ENCODE measurements at regions not wholly inside any gene's neighbourhood (a gene's known extent, or its start where the extent isn't known, plus 50 kb on each side); places are given as distances from the start of the nearest gene placed in this dataset.

DNA sequence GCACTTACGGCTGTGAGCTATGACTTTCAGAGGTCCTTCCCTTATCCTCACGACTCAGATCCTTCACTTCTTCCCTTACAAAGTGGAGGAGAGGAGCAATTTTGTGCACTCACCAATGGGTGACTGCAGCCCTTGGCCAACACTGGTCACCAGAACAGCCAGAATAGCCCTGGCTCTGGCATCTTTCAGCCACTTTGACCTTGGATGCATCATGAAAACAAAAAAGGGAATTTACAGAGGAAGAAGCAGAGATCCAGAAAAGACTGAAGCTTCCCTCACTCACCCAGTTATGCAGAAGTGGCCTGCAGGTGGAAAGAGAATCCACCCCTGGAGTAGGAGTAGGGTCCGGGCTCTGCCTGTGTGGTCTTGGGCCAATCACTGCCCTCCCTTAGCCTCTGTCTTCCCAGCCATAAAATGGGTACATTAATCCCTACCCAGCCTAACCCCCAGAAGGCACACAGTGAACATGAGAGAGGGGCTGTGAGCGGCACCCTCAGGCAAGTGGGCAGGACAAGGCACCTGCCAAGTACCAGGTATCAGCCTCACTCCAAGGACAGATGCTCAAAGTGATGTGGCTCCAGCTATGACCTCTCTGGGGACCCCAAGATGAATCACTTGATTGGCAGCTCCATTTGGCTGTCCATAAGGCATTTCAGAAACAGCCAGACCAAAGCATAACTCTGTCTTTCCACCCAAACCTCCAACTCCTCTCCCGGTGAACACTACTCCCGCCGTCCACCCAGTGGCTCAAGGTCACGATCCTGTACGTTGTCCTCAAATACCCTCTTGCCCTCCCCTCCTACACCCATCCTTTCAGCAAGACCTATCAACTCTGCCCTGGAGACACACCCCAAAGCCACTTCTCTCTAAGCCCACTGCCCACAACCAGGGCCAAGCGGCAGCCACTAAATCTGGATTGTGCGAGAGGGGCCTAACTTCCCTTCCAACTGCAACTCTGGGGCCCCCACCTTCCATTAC, 129.8 kb upstream of the ZMIZ1 start:
- DNase-seq: no peak

- DNase-seq: no peak
Measured at GRCh38 chr10:78942091-78942501, 126.7 kb upstream of the ZMIZ1 start.

DNA sequence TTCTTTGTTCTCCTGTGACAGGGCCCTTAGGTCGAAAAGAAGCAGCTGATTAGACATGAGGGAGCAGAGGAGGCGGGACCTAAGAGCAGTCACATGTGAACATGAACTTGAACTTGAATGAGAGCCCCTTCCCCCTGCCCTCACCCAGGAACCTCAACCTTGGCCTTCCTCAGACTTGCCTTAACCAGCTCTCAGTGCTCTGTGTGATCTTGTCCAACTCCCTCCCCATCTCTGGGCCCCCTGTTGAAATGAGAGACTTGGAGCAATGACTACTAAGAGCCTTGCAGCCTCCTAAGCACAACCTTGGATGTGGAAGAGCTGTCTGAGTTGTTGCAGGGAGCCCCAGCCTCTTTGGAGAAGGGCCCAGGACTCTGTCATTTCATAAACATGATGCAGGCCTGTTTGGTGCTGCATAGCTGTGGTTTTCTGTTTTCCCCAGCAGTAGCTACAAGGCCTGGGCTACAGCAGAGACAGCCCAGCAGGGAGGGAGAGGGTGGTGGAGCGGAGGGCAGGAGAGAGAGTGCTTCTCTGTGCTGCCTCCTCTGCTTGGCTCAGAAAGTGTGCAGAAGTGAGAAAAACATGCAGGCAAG, 123.9 kb upstream of the ZMIZ1 start:
- no peak for DNase-seq

- no peak for DNase-seq
Measured at GRCh38 chr10:78945838-78946237, 122.9 kb upstream of the ZMIZ1 start.

DNA sequence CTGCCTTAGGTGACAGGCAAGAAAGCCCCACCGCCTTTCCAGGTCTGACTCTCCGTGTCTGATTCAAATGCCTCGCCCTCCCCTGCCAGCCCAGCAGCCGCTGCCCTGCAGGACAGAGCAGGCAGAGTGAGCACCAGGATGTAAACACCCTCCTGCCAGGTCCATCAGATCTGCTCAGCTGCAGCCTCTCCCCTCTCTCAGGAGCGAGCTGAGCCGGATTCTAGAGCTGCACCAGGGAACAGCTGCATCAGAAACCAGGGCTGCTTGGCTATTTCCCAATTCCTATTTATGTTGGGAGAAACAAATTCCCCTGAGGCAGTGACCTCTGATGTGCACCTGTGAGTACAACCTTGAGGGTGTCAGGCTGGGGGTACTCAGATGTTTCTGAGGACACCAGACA, 121.5 kb upstream of the ZMIZ1 start:
- no peak for DNase-seq

DNA sequence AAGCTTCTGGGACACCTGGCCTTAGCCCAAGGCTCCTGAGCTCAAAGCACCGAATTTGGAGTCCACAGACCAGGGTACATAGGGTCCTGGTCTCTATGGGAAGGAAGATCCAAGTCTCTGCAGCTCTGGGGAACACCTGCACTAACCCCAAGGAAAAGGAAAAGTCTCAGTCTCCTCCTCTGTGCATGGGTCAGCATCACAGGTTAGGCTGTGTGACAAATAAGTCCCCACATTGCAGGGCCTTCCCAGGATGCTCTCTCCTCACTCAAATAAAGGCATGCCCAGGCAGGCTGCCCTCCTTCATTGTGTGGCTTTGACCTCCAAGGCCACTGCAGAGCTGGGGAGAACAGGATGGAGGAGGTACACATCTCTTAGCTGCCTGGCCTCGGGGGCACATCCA, 121.0 kb upstream of the ZMIZ1 start:
- no peak for DNase-seq

DNA sequence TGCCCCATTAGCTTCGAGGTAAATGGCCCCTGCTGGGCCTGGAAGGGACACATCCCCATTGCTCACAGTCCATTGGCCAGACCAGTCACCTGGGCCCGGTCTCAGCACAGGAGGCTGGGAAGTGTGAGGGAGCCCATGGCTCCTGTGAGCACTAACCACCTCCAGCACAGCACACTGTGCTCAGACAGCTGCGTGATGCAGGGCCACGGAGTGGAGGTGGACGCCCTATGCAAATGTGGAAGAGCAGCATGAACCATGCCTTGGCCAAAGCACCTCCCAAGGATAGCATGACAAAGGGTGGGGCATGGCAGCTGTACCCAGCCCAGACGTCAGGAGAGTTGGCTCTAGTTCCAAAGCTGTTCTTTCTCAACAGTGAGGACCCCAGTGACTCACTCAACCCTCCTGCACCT, 120.1 kb upstream of the ZMIZ1 start:
- no peak for DNase-seq

- no peak for DNase-seq
Measured at GRCh38 chr10:78950656-78951587, 117.8 kb upstream of the ZMIZ1 start.

DNA sequence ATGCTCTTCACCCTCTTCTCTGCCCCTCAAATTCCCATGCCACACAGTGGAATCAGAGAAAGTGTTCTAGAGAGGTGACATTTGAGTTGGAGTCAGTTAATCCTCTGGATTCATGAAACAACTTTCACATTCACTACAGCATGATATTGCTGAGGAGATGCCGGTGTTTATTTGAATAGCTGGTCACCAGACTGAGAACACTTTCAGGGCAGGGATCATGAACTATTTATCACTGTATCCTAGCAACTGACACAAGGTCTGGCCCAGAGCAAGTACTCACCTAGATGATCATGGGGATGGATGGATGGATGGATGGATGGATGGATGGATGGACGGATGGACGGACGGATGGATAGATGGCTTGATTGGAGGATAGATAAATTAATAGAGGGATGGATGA, 116.7 kb upstream of the ZMIZ1 start:
- no peak for DNase-seq

- DNase-seq: no peak
Measured at GRCh38 chr10:78952686-78953085, 116.1 kb upstream of the ZMIZ1 start.

DNA sequence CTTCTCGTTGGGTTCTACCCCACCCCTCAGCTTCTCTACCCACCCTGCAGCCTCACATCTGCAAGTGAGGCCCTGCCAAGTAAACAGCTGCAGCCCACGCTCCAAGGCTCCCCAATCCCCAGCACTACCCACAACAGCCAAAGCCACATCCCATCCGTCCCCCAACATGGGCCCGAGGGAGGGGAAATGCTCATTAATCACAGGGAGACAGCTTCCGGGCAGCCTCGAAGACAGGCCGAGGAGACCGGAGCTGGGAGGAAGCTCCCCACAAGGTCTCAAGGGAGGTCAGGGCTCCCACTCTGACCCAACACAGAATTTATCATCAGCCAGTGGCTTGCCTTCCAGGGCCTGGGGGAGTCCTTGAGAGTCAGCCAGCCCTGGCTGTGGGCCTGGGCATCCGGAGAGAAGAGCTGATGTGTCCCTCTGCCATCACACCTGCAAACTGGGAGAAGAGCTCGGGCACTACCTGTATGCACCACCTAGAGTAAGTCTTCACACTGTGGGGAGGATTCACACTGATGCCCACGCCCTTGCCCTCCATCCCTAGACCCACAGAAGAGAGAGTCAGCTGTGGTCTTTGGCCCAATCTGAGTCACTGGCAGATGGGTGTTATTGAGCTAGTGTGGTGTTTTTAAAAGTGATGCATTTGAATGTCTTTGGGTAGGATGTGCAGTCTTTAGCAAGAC, 115.5 kb upstream of the ZMIZ1 start:
- DNase-seq: no peak

DNA sequence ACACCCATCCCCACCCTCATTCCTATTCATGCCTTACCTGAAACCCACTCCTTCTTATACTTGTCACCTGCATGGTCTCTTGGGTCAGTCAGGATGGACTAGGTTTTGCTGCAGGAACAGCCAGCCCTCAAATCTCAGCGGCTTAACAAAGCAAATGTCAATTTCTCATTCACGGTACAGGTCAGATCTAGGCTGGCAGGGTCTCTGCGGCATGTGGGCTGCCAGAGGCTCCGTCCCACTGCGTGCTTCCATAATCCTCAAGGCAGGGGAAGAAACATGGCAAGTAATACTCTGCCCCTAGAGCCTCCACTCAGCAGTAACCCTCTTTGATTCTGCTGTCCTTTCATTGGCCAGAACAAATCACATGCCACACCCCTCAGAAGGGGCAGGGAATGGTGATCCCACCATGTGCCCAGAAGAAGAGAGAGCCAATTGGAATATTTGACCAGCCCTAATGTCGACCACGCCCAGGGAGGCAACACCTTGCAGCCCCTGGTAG, 114.9 kb upstream of the ZMIZ1 start:
- DNase-seq: no peak

DNA sequence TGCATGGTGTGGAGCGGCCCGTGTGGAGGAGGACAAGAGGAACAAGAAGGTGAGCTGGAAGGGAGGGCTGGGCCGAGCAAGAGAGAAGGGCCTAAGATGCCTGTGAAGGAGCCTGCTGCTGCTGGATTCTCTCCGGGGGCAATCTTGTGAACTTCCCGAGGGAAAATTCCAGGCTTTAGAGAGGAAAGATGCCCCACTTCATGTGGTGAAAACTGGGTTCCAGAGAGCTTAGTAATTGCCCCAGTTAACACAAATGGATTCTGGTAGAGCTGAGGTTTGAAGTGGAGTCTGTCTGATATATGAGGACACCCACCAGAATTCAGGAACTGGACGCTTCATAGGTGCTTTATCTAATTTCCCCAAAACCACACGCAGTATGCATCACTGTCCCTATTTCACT, 114.1 kb upstream of the ZMIZ1 start:
- DNase-seq: no peak

DNA sequence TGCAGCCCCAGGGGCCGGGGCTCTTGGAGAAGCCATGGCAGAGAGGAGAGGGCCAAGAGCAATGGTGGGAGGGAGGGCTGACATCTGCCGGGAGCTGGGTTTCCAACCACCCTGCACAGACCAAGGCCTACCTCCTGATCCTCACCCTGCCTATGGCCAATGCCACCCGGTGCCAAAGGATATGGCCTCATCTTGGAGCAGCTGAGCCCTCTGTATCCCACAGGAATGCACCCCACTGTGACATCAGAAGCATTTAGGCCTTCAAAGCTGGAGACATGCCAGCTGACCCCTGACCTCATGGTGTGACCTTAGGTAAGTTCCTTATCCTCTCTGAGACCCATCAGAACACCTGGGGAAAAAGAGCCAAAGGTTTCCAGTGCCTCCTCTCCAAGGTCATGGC, 113.6 kb upstream of the ZMIZ1 start:
- no peak for DNase-seq

- no peak for DNase-seq
Measured at GRCh38 chr10:78956391-78956790, 112.4 kb upstream of the ZMIZ1 start.

GRCh38 chr10:78957471-78958039, 111.2 kb upstream of the ZMIZ1 start:
- DNase-seq: no peak

GRCh38 chr10:78959217-78959923, 109.4 kb upstream of the ZMIZ1 start:
- no peak for DNase-seq

- DNase-seq: no peak
Measured at GRCh38 chr10:78959924-78960285, 108.9 kb upstream of the ZMIZ1 start.

DNA sequence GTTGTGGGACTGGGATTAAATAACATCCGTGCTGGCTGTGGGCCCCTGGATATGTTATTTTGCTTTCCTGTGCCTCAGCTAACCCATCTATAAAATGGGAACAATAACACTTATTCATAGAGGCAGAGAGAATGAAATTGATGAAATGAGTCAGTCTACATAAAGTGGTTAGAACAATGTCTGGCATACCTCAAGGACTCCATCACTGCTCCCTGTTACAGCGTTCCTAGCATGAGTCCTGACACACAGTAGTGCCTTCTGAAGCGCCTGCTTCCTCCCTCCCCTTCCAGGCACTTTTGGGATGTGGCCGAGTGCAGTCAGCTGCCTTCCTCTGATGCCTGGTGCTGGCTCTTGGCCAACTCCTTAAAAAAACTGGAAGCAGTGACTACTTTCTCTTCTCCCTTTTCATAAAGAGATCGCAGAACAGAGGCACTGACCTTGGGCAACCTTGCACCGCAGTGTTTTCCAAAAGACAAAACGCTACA, 108.4 kb upstream of the ZMIZ1 start:
- no peak for DNase-seq

DNA sequence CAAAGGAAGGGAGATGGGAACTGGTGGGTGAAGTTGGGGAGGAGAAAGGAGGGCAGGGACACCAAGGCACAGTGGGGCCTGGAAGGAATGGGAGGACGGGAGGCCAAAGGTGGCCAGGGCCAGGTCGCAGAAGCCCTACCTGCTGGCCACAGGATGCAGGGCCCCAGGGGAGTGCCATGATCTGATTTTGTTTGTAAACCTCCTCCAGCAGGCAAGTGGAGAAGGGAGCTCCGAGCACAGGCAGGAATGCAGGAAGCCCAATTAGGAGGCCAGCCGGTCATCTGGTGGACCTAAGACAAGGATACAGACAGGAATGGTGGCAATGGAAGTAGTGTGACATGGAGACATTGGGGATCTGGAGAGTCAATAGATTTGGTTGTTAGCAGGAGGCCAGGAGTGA, 107.0 kb upstream of the ZMIZ1 start:
- DNase-seq: no peak

All from stimulated activated CD4-positive, alpha-beta T cell treated with anti-CD3 and anti-CD28 coated beads, Interleukin-4, amount 100 ng/mL, for 24 hours (primary cell).